MM.1S (cell line): ENCODE measurements at regions not wholly inside any gene's neighbourhood (a gene's known extent, or its start where the extent isn't known, plus 50 kb on each side); places are given as distances from the start of the nearest gene placed in this dataset.
"Not testable (repeated sequence)": the region's sequence is repeated elsewhere in the genome, so short reads cannot be mapped to it uniquely, and the experiment has no call there.

ENCODE experiments used
- DNase-seq: peaks from one replicate; pipeline ENCODE4 v3.0.0-alpha.2; 2015
- H2AFZ ChIP-seq: fragments of 300-600 bp; sonication (generic); 2 replicates; pipeline ENCODE4 v1.6.0; 2016; ENCODE audit warnings: antibody characterized with exemption, low read length
- H3F3A ChIP-seq: fragments of 300-600 bp; sonication (generic); 2 replicates; pipeline ENCODE4 v1.6.1; 2016; ENCODE audit warnings: mild to moderate bottlenecking, antibody characterized with exemption, low read length, moderate library complexity, mixed read lengths; ENCODE audit not compliant: insufficient read depth
- H3K27ac ChIP-seq: fragments of 300-600 bp; sonication (generic); 2 replicates; pipeline ENCODE4 v1.5.1; 2016; ENCODE audit warnings: mild to moderate bottlenecking, low read length
- H3K27me3 ChIP-seq: fragments of 300-600 bp; sonication (generic); replicated peaks from 2 replicates; pipeline ENCODE4 v1.6.0; 2016; ENCODE audit warnings: low read length; ENCODE audit not compliant: insufficient read depth
- H3K36me3 ChIP-seq: fragments of 300-600 bp; sonication (generic); replicated peaks from 2 replicates; pipeline ENCODE4 v1.6.1; 2016; ENCODE audit warnings: mild to moderate bottlenecking, low read length, mixed read lengths; ENCODE audit not compliant: insufficient read depth
- H3K4me1 ChIP-seq: fragments of 300-600 bp; sonication (generic); 2 replicates; pipeline ENCODE4 v1.6.1; 2016; ENCODE audit warnings: low read length, mixed read lengths
- H3K4me2 ChIP-seq: fragments of 300-600 bp; sonication (generic); 2 replicates; pipeline ENCODE4 v1.6.0; 2016; ENCODE audit warnings: low read depth, low read length
- H3K4me3 ChIP-seq: fragments of 300-600 bp; sonication (generic); 2 replicates; pipeline ENCODE4 v1.5.1; 2016; ENCODE audit warnings: low read length, mixed read lengths
- H3K79me2 ChIP-seq: fragments of 300-600 bp; sonication (generic); 2 replicates; pipeline ENCODE4 v1.6.1; 2016; ENCODE audit warnings: mixed run types, low read length, mixed read lengths
- H3K9ac ChIP-seq: fragments of 300-600 bp; sonication (generic); 2 replicates; pipeline ENCODE4 v1.6.1; 2016; ENCODE audit warnings: low read length, mixed read lengths
- H3K9me2 ChIP-seq: fragments of 300-600 bp; sonication (generic); replicated peaks from 2 replicates; pipeline ENCODE4 v1.6.1; 2016; ENCODE audit warnings: mild to moderate bottlenecking, low read length, mixed read lengths; ENCODE audit not compliant: insufficient read depth
- H3K9me3 ChIP-seq: fragments of 300-600 bp; sonication (generic); replicated peaks from 2 replicates; pipeline ENCODE4 v1.6.1; 2016; ENCODE audit warnings: mild to moderate bottlenecking, low read length, mixed read lengths; ENCODE audit not compliant: insufficient read depth
- H4K20me1 ChIP-seq: fragments of 300-600 bp; sonication (generic); 2 replicates; pipeline ENCODE4 v1.6.1; 2016; ENCODE audit warnings: mild to moderate bottlenecking, low read length, moderate library complexity, mixed read lengths; ENCODE audit not compliant: insufficient read depth
- EZH2 ChIP-seq: fragments of 300-600 bp; sonication (generic); optimal IDR thresholded peaks from 2 replicates; pipeline ENCODE3; 2017; ENCODE audit warnings: low read depth, mild to moderate bottlenecking, antibody characterized with exemption, low read length, mixed read lengths
- EZH2phosphoT487 ChIP-seq: fragments of 300-600 bp; sonication (generic); IDR thresholded peaks from 2 replicates; pipeline ENCODE4 v1.6.1; 2018; ENCODE audit warnings: antibody characterized with exemption, low read length
- TF ChIP-seq, protein P1 (sequence below): fragments of 300-600 bp; sonication (generic); IDR thresholded peaks from 2 replicates; pipeline ENCODE4 v1.5.1; 2016; ENCODE audit warnings: antibody characterized with exemption, low read length, mixed read lengths

DNA sequence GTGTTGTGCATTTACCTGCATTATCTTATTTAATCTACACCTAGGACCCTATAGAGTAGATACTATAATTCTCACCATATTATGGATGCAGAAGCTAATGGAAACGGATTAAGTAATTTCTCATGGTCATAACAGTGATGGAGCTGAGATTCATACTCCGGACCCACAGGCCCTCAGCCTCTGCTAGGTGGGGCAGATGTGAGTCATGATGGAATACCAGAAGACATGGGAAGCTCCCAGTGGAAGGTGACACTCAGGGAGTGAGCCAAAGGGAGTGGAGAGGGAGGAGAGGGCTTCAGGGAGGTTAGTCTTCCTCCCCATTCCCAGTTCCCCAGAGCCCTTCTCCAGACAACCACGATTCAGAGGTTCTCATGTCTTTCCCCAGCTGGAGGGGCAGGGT lies 65.2 kb upstream of the GPR6 start:
- H3K27ac ChIP-seq: no peak overlapping the region
- no peak overlapping the region for H3K4me2 ChIP-seq
- no peaks in the 10 kb centered on the region for H3K36me3 ChIP-seq
- no peaks in the 10 kb centered on the region for H3K27me3 ChIP-seq
- H3K9me2 ChIP-seq: no peaks in the 10 kb centered on the region
- H3K9me3 ChIP-seq: no peaks in the 10 kb centered on the region
- no peaks in the 10 kb centered on the region for H3K4me1 ChIP-seq
- no peak overlapping the region for H2AFZ ChIP-seq
- H3F3A ChIP-seq: no peaks in the 10 kb centered on the region
- H3K9ac ChIP-seq: no peak overlapping the region
- no peak overlapping the region for H3K4me3 ChIP-seq
- H4K20me1 ChIP-seq: no peaks in the 10 kb centered on the region
- H3K79me2 ChIP-seq: no peaks in the 10 kb centered on the region
- TF ChIP-seq EZH2phosphoT487 (no peak), EZH2 (no peak)
- TF ChIP-seq, protein P1, sequence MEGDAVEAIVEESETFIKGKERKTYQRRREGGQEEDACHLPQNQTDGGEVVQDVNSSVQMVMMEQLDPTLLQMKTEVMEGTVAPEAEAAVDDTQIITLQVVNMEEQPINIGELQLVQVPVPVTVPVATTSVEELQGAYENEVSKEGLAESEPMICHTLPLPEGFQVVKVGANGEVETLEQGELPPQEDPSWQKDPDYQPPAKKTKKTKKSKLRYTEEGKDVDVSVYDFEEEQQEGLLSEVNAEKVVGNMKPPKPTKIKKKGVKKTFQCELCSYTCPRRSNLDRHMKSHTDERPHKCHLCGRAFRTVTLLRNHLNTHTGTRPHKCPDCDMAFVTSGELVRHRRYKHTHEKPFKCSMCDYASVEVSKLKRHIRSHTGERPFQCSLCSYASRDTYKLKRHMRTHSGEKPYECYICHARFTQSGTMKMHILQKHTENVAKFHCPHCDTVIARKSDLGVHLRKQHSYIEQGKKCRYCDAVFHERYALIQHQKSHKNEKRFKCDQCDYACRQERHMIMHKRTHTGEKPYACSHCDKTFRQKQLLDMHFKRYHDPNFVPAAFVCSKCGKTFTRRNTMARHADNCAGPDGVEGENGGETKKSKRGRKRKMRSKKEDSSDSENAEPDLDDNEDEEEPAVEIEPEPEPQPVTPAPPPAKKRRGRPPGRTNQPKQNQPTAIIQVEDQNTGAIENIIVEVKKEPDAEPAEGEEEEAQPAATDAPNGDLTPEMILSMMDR: no peak
- DNase-seq: no peak

DNA sequence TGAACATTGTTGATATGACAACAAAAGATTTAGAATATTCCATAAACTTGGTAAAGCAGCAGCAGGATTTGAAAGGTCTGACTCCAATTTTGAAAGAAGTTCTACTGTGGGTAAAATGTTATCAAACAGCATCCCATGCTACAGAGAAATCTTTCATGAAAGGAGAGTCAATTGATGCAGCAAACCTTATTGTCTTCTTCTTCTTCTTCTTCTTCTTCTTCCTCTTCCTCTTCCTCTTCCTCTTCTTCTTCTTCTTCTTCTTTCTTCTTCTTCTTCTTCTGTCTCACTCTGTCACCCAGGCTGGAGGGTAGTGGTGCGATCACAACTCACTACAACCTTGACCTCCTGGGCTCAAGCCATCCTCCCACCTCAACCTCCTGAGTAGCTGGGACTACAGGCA lies 62.4 kb upstream of the GPR6 start:
- not testable (repeated sequence) for H3K9me3 ChIP-seq, H3K9me2 ChIP-seq, H4K20me1 ChIP-seq, H3K4me2 ChIP-seq, H3K36me3 ChIP-seq, H3K79me2 ChIP-seq, H3K4me3 ChIP-seq, DNase-seq, H3K27ac ChIP-seq, H3F3A ChIP-seq, H2AFZ ChIP-seq, H3K4me1 ChIP-seq, H3K9ac ChIP-seq, H3K27me3 ChIP-seq

DNA sequence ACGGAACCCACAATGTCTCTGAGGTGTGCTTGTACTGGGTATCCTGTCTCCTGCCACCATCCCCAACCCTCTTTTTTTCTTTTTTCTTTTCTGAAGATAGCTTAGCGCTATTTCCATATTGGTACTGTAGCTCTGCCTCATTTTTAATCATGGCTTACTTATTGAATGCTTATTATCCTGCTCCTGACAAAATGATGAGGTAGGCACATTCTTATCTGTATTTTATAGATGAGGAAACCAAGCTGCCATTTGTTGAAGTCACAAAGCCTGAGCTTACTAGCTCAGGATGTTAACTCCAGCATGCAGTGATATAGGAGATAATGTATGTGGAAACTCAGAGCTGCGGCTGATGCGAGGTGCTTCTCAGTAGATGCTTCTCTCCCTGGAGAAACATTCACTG lies 61.4 kb upstream of the GPR6 start:
- H3K27ac ChIP-seq: no peak overlapping the region
- TF ChIP-seq EZH2phosphoT487 (no peak), EZH2 (no peak)
- TF ChIP-seq, protein P1: no peak
- no peaks in the 10 kb centered on the region for H3K79me2 ChIP-seq
- no peak overlapping the region for H3K4me2 ChIP-seq
- H3K9ac ChIP-seq: no peak overlapping the region
- H4K20me1 ChIP-seq: no peaks in the 10 kb centered on the region
- H3K9me3 ChIP-seq: no peaks in the 10 kb centered on the region
- H3K4me3 ChIP-seq: no peak overlapping the region
- DNase-seq: no peak
- no peaks in the 10 kb centered on the region for H3K36me3 ChIP-seq
- H3F3A ChIP-seq: no peaks in the 10 kb centered on the region
- no peaks in the 10 kb centered on the region for H3K27me3 ChIP-seq
- H2AFZ ChIP-seq: no peak overlapping the region
- no peaks in the 10 kb centered on the region for H3K9me2 ChIP-seq
- H3K4me1 ChIP-seq: no peaks in the 10 kb centered on the region

DNA sequence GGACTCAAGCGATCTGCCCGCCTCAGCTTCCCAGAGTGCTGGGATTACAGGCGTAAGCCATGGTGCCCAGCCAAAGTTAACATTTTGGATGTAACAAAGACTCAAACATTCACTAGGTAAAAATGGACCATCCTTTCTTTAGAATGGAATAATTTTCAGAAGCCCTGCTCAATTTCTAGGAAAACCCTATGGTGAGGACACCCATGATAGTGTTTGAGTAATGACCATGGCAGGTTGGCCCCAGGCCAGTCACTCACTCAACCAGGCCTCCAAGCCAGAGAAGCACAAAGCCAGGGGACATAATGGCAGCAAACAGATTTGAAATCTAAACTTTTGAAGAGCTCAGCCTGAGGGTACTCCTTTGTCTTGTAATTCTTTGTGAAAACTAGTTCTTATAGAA lies 59.9 kb upstream of the GPR6 start:
- Histone ChIP-seq H3F3A (no peaks in the 10 kb centered on the region), H3K36me3 (no peaks in the 10 kb centered on the region), H3K4me1 (no peaks in the 10 kb centered on the region), H4K20me1 (no peaks in the 10 kb centered on the region), H3K4me2 (no peak overlapping the region), H3K9ac (no peak overlapping the region), H3K9me3 (no peaks in the 10 kb centered on the region), H3K27me3 (no peaks in the 10 kb centered on the region), H3K27ac (no peak overlapping the region), H3K9me2 (no peaks in the 10 kb centered on the region), H3K4me3 (no peak overlapping the region), H2AFZ (no peak overlapping the region), H3K79me2 (no peaks in the 10 kb centered on the region)
- TF ChIP-seq, protein P1: no peak
- no peak for TF ChIP-seq EZH2phosphoT487
- no peak for TF ChIP-seq EZH2
- DNase-seq: no peak
